Large intestine (tissue), 3 donors: ENCODE measurements at regions not wholly inside any gene's neighbourhood (a gene's known extent, or its start where the extent isn't known, plus 50 kb on each side); places are given as distances from the start of the nearest gene placed in this dataset.

Experiments
- DNase-seq, 2 donors: peaks; one replicate each; pipeline versions ENCODE4 v3.0.0 to v3.0.0-alpha.2; 2013
- H3K27ac ChIP-seq: one replicate; pipeline ENCODE4 v1.5.1; 2013; ENCODE audit warnings: low read length
- H3K27me3 ChIP-seq: 2 replicates; pipeline ENCODE4 v1.6.1; 2013; ENCODE audit warnings: low read length; ENCODE audit not compliant: control insufficient read depth, insufficient read depth
- H3K36me3 ChIP-seq: 2 replicates; pipeline ENCODE4 v1.6.1; 2013; ENCODE audit warnings: low read length; ENCODE audit not compliant: control insufficient read depth, insufficient read depth
- H3K4me1 ChIP-seq: one replicate; pipeline ENCODE4 v1.6.1; 2013; ENCODE audit warnings: low read length; ENCODE audit not compliant: control insufficient read depth, insufficient read depth
- H3K4me3 ChIP-seq: one replicate; pipeline ENCODE4 v1.5.1; 2013; ENCODE audit warnings: low read length
- H3K9me3 ChIP-seq: one replicate; pipeline ENCODE4 v1.6.1; 2013; ENCODE audit warnings: mild to moderate bottlenecking, low read depth, low read length, moderate library complexity; ENCODE audit not compliant: control insufficient read depth
- WGBS: methylation state at CpG from one replicate; pipeline ENCODE4 v1.1.5; 2013; ENCODE audit warnings: low lambda C conversion rate; ENCODE audit not compliant: insufficient coverage; 5-methylcytosine and 5-hydroxymethylcytosine counted together

GRCh38 chr20:39988991-39989390 lies 700.0 kb downstream of the MAFB start:
- Histone ChIP-seq H3K4me1 (peaks cover 3% of the 10 kb centered on the region), H3K9me3 (no peaks in the 10 kb centered on the region), H3K27ac (no peak overlapping the region), H3K36me3 (no peaks in the 10 kb centered on the region), H3K27me3 (no peaks in the 10 kb centered on the region), H3K4me3 (no peak overlapping the region)
- 0% methylated on average over 1 of the region's 1 CpG for WGBS
- no peak for DNase-seq

GRCh38 chr20:39986173-39986904 lies 702.7 kb downstream of the MAFB start:
- Histone ChIP-seq H3K4me3 (no peak overlapping the region), H3K27ac (peak overlapping the region; percentile 48), H3K4me1 (peaks cover 3% of the 10 kb centered on the region), H3K9me3 (no peaks in the 10 kb centered on the region), H3K27me3 (no peaks in the 10 kb centered on the region), H3K36me3 (no peaks in the 10 kb centered on the region)
- DNase-seq: peak in 1 of 2 donors; percentile 28
- WGBS: 40% methylated on average over 2 of the region's 6 CpGs

- Histone ChIP-seq H3K4me1 (peaks cover 3% of the 10 kb centered on the region), H3K27ac (no peak overlapping the region), H3K27me3 (no peaks in the 10 kb centered on the region), H3K9me3 (no peaks in the 10 kb centered on the region), H3K36me3 (no peaks in the 10 kb centered on the region), H3K4me3 (no peak overlapping the region)
- 80% methylated on average over 1 of the region's 5 CpGs for WGBS
- DNase-seq: no peak
Observed at GRCh38 chr20:39985271-39985827, 703.7 kb downstream of the MAFB start.

- no CpG with 5 or more reads among the region's 1 CpG for WGBS
- no peak overlapping the region for H3K4me3 ChIP-seq
- no peaks in the 10 kb centered on the region for H3K27me3 ChIP-seq
- H3K36me3 ChIP-seq: no peaks in the 10 kb centered on the region
- DNase-seq: peak in 1 of 2 donors; percentile 29
- peaks cover 3% of the 10 kb centered on the region for H3K4me1 ChIP-seq
- H3K27ac ChIP-seq: no peak overlapping the region
- H3K9me3 ChIP-seq: no peaks in the 10 kb centered on the region
Observed at GRCh38 chr20:39983655-39984054, 705.4 kb downstream of the MAFB start.

- H3K27ac ChIP-seq: no peak overlapping the region
- WGBS: 100% methylated on average over 1 of the region's 2 CpGs
Observed at GRCh38 chr20:39983183-39983582, 705.9 kb downstream of the MAFB start.

GRCh38 chr20:39974966-39975501 lies 714.0 kb downstream of the MAFB start:
- no peaks in the 10 kb centered on the region for H3K9me3 ChIP-seq
- DNase-seq: no peak
- no peak overlapping the region for H3K27ac ChIP-seq
- H3K36me3 ChIP-seq: no peaks in the 10 kb centered on the region
- H3K27me3 ChIP-seq: no peaks in the 10 kb centered on the region
- H3K4me1 ChIP-seq: no peaks in the 10 kb centered on the region
- no peak overlapping the region for H3K4me3 ChIP-seq
- no CpG with 5 or more reads among the region's 6 CpGs for WGBS

More at GRCh38 chr20:39983183-39983582, 705.9 kb downstream of the MAFB start:
- Histone ChIP-seq H3K36me3 (no peaks in the 10 kb centered on the region), H3K4me3 (no peak overlapping the region), H3K4me1 (peaks cover 3% of the 10 kb centered on the region), H3K9me3 (no peaks in the 10 kb centered on the region), H3K27me3 (no peaks in the 10 kb centered on the region)
- DNase-seq: no peak

GRCh38 chr20:39968495-39968894 lies 720.5 kb downstream of the MAFB start:
- WGBS: no CpG with 5 or more reads among the region's 2 CpGs
- no peak overlapping the region for H3K27ac ChIP-seq
- no peak overlapping the region for H3K4me3 ChIP-seq
- H3K4me1 ChIP-seq: no peaks in the 10 kb centered on the region
- H3K36me3 ChIP-seq: no peaks in the 10 kb centered on the region
- H3K27me3 ChIP-seq: no peaks in the 10 kb centered on the region
- H3K9me3 ChIP-seq: no peaks in the 10 kb centered on the region
- DNase-seq: no peak

- H3K27ac ChIP-seq: no peak overlapping the region
- H3K4me1 ChIP-seq: no peaks in the 10 kb centered on the region
- no peaks in the 10 kb centered on the region for H3K9me3 ChIP-seq
- no peak overlapping the region for H3K4me3 ChIP-seq
- H3K36me3 ChIP-seq: no peaks in the 10 kb centered on the region
- no peaks in the 10 kb centered on the region for H3K27me3 ChIP-seq
- no peak for DNase-seq
Observed at GRCh38 chr20:39967806-39968205, 721.2 kb downstream of the MAFB start.

- DNase-seq: peak in 1 of 2 donors; percentile 3
- no CpG with 5 or more reads among the region's 6 CpGs for WGBS
Observed at GRCh38 chr20:39961637-39962244, 727.3 kb downstream of the MAFB start.

GRCh38 chr20:39960522-39961428 lies 728.3 kb downstream of the MAFB start:
- no CpG with 5 or more reads among the region's 7 CpGs for WGBS
- DNase-seq: no peak
- Histone ChIP-seq H3K27me3 (no peaks in the 10 kb centered on the region), H3K36me3 (no peaks in the 10 kb centered on the region), H3K9me3 (no peaks in the 10 kb centered on the region), H3K4me3 (no peak overlapping the region), H3K4me1 (no peaks in the 10 kb centered on the region), H3K27ac (no peak overlapping the region)

More at GRCh38 chr20:39961637-39962244, 727.3 kb downstream of the MAFB start:
- no peaks in the 10 kb centered on the region for H3K4me1 ChIP-seq
- H3K27me3 ChIP-seq: no peaks in the 10 kb centered on the region
- H3K36me3 ChIP-seq: no peaks in the 10 kb centered on the region
- no peaks in the 10 kb centered on the region for H3K9me3 ChIP-seq
- H3K27ac ChIP-seq: no peak overlapping the region
- H3K4me3 ChIP-seq: no peak overlapping the region
